CD4-positive, alpha-beta memory T cell (primary cell): ENCODE measurements at regions not wholly inside any gene's neighbourhood (a gene's known extent, or its start where the extent isn't known, plus 50 kb on each side); places are given as distances from the start of the nearest gene placed in this dataset.

Experiments used
- CTCF ChIA-PET: fragments of 350-600 bp; sonication (Branson Sonifier 250); formaldehyde crosslinking; loops from one replicate; lab custom pipeline; 2021; ENCODE audit warnings: inconsistent platforms; ENCODE audit not compliant: partially characterized antibody; lab: Charles Lee
- POLR2A ChIA-PET: fragments of 350-600 bp; sonication (Branson Sonifier 250); formaldehyde crosslinking; loops from one replicate; lab custom pipeline; 2021; ENCODE audit not compliant: partially characterized antibody; lab: Charles Lee
- DNase-seq, 5 donors: peaks; one replicate each; pipeline versions ENCODE4 v3.0.0 to v3.0.0-alpha.2; 2020 to 2022; ENCODE audit warnings: mixed read lengths in 1 of 5
- H3K27ac ChIP-seq: one replicate; pipeline ENCODE4 v1.7.0; 2013; ENCODE audit warnings: low read depth, low read length
- H3K27me3 ChIP-seq: 2 replicates; pipeline ENCODE4 v1.7.0; 2013; ENCODE audit warnings: mild to moderate bottlenecking, low read length, moderate library complexity; ENCODE audit not compliant: insufficient read depth
- H3K36me3 ChIP-seq: 2 replicates; pipeline ENCODE4 v1.7.0; 2013; ENCODE audit warnings: mild to moderate bottlenecking, low read length, moderate library complexity; ENCODE audit not compliant: insufficient read depth
- H3K4me1 ChIP-seq: 2 replicates; pipeline ENCODE4 v1.7.0; 2013; ENCODE audit warnings: mild to moderate bottlenecking, low read length, moderate library complexity; ENCODE audit not compliant: insufficient read depth
- H3K4me3 ChIP-seq, 2 donors: one replicate each; pipeline ENCODE4 v1.7.0; 2013; ENCODE audit warnings: low read length in 2 of 2, mild to moderate bottlenecking in 1 of 2
- H3K9me3 ChIP-seq, 2 donors: one replicate each; pipeline ENCODE4 v1.7.0; 2013; ENCODE audit warnings: low read length in 2 of 2, control low read depth in 1 of 2; ENCODE audit not compliant: control insufficient read depth in 1 of 2
- H3K27ac Mint-ChIP-seq, 7 donors: one replicate each; pipeline ENCODE4 v1.8.0; 2020 to 2021; ENCODE audit warnings: mixed read lengths in 7 of 7, mild to moderate bottlenecking in 6 of 7, inconsistent platforms in 3 of 7, moderate library complexity in 3 of 7
- H3K27me3 Mint-ChIP-seq, 2 donors: one replicate each; pipeline ENCODE4 v1.8.0; 2020 to 2021; ENCODE audit warnings: mixed read lengths in 2 of 2
- H3K36me3 Mint-ChIP-seq, 2 donors: one replicate each; pipeline ENCODE4 v1.8.0; 2020 to 2021; ENCODE audit warnings: mixed read lengths in 2 of 2, inconsistent platforms in 1 of 2, mild to moderate bottlenecking in 1 of 2
- H3K4me1 Mint-ChIP-seq, 4 donors: one replicate each; pipeline ENCODE4 v1.8.0; 2020 to 2021; ENCODE audit warnings: mixed read lengths in 4 of 4, mild to moderate bottlenecking in 1 of 4
- H3K4me3 Mint-ChIP-seq, 8 donors: one replicate each; pipeline ENCODE4 v1.8.0; 2020 to 2021; ENCODE audit warnings: mixed read lengths in 8 of 8, mild to moderate bottlenecking in 7 of 8, moderate library complexity in 6 of 8, inconsistent platforms in 3 of 8
- H3K9me3 Mint-ChIP-seq, 8 donors: one replicate each; pipeline ENCODE4 v1.8.0; 2020 to 2021; ENCODE audit warnings: mixed read lengths in 8 of 8, mild to moderate bottlenecking in 5 of 8, inconsistent platforms in 3 of 8, moderate library complexity in 1 of 8
- intact Hi-C: fragments of 100-400 bp; cut with micrococcal nuclease; formaldehyde crosslinking; loops from one replicate; pipeline ENCODE4 v1.15.1; 2023

GRCh38 chr14:83940253-83940652 is 1589.7 kb upstream of the FLRT2 start:
- ChIA-PET CTCF (no interaction called here), POLR2A (no interaction called here)
- H3K4me3 ChIP-seq = no peak overlapping the region
- no peak overlapping the region for H3K27ac ChIP-seq
- H3K27me3 ChIP-seq = no peaks in the 10 kb centered on the region
- intact Hi-C loops = no loop called here
- H3K4me3 Mint-ChIP-seq = no peak overlapping the region
- H3K9me3 Mint-ChIP-seq = peaks cover 0 to 26% (median 12%) of the 10 kb centered on the region in 8 donors
- no peaks in the 10 kb centered on the region for H3K27me3 Mint-ChIP-seq
- no peaks in the 10 kb centered on the region for H3K4me1 Mint-ChIP-seq
- H3K36me3 Mint-ChIP-seq = no peaks in the 10 kb centered on the region
- H3K9me3 ChIP-seq = peaks cover 0 to 8% of the 10 kb centered on the region in 2 donors
- no peak for DNase-seq
- H3K36me3 ChIP-seq = no peaks in the 10 kb centered on the region
- H3K27ac Mint-ChIP-seq = no peak overlapping the region
- H3K4me1 ChIP-seq = no peaks in the 10 kb centered on the region

- intact Hi-C loops = no loop called here
- H3K9me3 Mint-ChIP-seq = peaks cover 2 to 30% (median 14%) of the 10 kb centered on the region in 8 donors
These were observed 1571.6 kb upstream of the FLRT2 start for GRCh38 chr14:83958359-83958758.

GRCh38 chr14:83960832-83961512 is 1569.0 kb upstream of the FLRT2 start:
- H3K27me3 Mint-ChIP-seq = no peaks in the 10 kb centered on the region
- POLR2A ChIA-PET = no interaction called here

More at GRCh38 chr14:83958359-83958758, 1571.6 kb upstream of the FLRT2 start:
- DNase-seq = no peak
- H3K27me3 ChIP-seq = no peaks in the 10 kb centered on the region
- H3K27ac ChIP-seq = no peak overlapping the region
- H3K9me3 ChIP-seq = no peaks in the 10 kb centered on the region
- ChIA-PET POLR2A (no interaction called here), CTCF (no interaction called here)
- Mint-ChIP-seq H3K4me1 (no peaks in the 10 kb centered on the region), H3K4me3 (no peak overlapping the region), H3K27ac (no peak overlapping the region), H3K36me3 (no peaks in the 10 kb centered on the region), H3K27me3 (no peaks in the 10 kb centered on the region)
- H3K4me1 ChIP-seq = no peaks in the 10 kb centered on the region
- H3K36me3 ChIP-seq = no peaks in the 10 kb centered on the region
- no peak overlapping the region for H3K4me3 ChIP-seq

GRCh38 chr14:83969998-83970397 is 1559.9 kb upstream of the FLRT2 start:
- POLR2A ChIA-PET = no interaction called here
- Mint-ChIP-seq H3K9me3 (peaks cover 2 to 30% (median 19%) of the 10 kb centered on the region in 8 donors), H3K27me3 (no peaks in the 10 kb centered on the region), H3K4me3 (no peak overlapping the region), H3K27ac (no peak overlapping the region), H3K36me3 (no peaks in the 10 kb centered on the region), H3K4me1 (no peaks in the 10 kb centered on the region)
- no peak for DNase-seq
- intact Hi-C loops = no loop called here
- no peak overlapping the region for H3K4me3 ChIP-seq
- CTCF ChIA-PET = no interaction called here
- no peaks in the 10 kb centered on the region for H3K36me3 ChIP-seq
- H3K27ac ChIP-seq = no peak overlapping the region
- peaks cover 0 to 3% of the 10 kb centered on the region in 2 donors for H3K9me3 ChIP-seq
- H3K4me1 ChIP-seq = no peaks in the 10 kb centered on the region
- H3K27me3 ChIP-seq = no peaks in the 10 kb centered on the region

More at GRCh38 chr14:83960832-83961512, 1569.0 kb upstream of the FLRT2 start:
- H3K9me3 ChIP-seq = no peaks in the 10 kb centered on the region
- H3K4me3 ChIP-seq = no peak overlapping the region
- DNase-seq = no peak
- CTCF ChIA-PET = no interaction called here
- Mint-ChIP-seq H3K4me3 (no peak overlapping the region), H3K27ac (no peak overlapping the region), H3K4me1 (no peaks in the 10 kb centered on the region), H3K36me3 (no peaks in the 10 kb centered on the region), H3K9me3 (peaks cover 2 to 24% (median 17%) of the 10 kb centered on the region in 8 donors)
- no peak overlapping the region for H3K27ac ChIP-seq
- intact Hi-C loops = no loop called here
- no peaks in the 10 kb centered on the region for H3K27me3 ChIP-seq
- H3K4me1 ChIP-seq = no peaks in the 10 kb centered on the region
- no peaks in the 10 kb centered on the region for H3K36me3 ChIP-seq

- Mint-ChIP-seq H3K36me3 (no peaks in the 10 kb centered on the region), H3K27ac (no peak overlapping the region)
- no peak overlapping the region for H3K27ac ChIP-seq
These were observed 1557.3 kb upstream of the FLRT2 start for GRCh38 chr14:83972631-83973030.

GRCh38 chr14:83974647-83975163 is 1555.2 kb upstream of the FLRT2 start:
- Mint-ChIP-seq H3K27me3 (no peaks in the 10 kb centered on the region), H3K27ac (no peak overlapping the region), H3K36me3 (no peaks in the 10 kb centered on the region), H3K9me3 (peaks cover 2 to 31% (median 9%) of the 10 kb centered on the region in 8 donors), H3K4me3 (no peak overlapping the region), H3K4me1 (no peaks in the 10 kb centered on the region)
- POLR2A ChIA-PET = no interaction called here
- Histone ChIP-seq H3K4me3 (no peak overlapping the region), H3K9me3 (peaks cover 0 to 3% of the 10 kb centered on the region in 2 donors), H3K27me3 (no peaks in the 10 kb centered on the region), H3K27ac (no peak overlapping the region), H3K4me1 (no peaks in the 10 kb centered on the region), H3K36me3 (no peaks in the 10 kb centered on the region)
- intact Hi-C loops = no loop called here
- no peak for DNase-seq
- CTCF ChIA-PET = no interaction called here

More at GRCh38 chr14:83972631-83973030, 1557.3 kb upstream of the FLRT2 start:
- intact Hi-C loops = no loop called here
- H3K4me3 Mint-ChIP-seq = no peak overlapping the region
- Histone ChIP-seq H3K4me3 (no peak overlapping the region), H3K36me3 (no peaks in the 10 kb centered on the region), H3K9me3 (peaks cover 0 to 3% of the 10 kb centered on the region in 2 donors), H3K4me1 (no peaks in the 10 kb centered on the region), H3K27me3 (no peaks in the 10 kb centered on the region)
- peaks cover 2 to 36% (median 14%) of the 10 kb centered on the region in 8 donors for H3K9me3 Mint-ChIP-seq
- ChIA-PET CTCF (no interaction called here), POLR2A (no interaction called here)
- no peaks in the 10 kb centered on the region for H3K4me1 Mint-ChIP-seq
- DNase-seq = no peak
- no peaks in the 10 kb centered on the region for H3K27me3 Mint-ChIP-seq

GRCh38 chr14:83975435-83975834 is 1554.5 kb upstream of the FLRT2 start:
- no peaks in the 10 kb centered on the region for H3K27me3 ChIP-seq
- Mint-ChIP-seq H3K27me3 (no peaks in the 10 kb centered on the region), H3K4me3 (no peak overlapping the region), H3K27ac (no peak overlapping the region), H3K9me3 (peaks cover 2 to 31% (median 9%) of the 10 kb centered on the region in 8 donors), H3K36me3 (no peaks in the 10 kb centered on the region), H3K4me1 (no peaks in the 10 kb centered on the region)
- no peak for DNase-seq
- ChIA-PET POLR2A (no interaction called here), CTCF (no interaction called here)
- intact Hi-C loops = no loop called here
- H3K9me3 ChIP-seq = peaks cover 0 to 3% of the 10 kb centered on the region in 2 donors
- H3K27ac ChIP-seq = no peak overlapping the region
- H3K4me3 ChIP-seq = no peak overlapping the region
- no peaks in the 10 kb centered on the region for H3K36me3 ChIP-seq
- no peaks in the 10 kb centered on the region for H3K4me1 ChIP-seq
